Loucy (cell line): ENCODE measurements at regions not wholly inside any gene's neighbourhood (a gene's known extent, or its start where the extent isn't known, plus 50 kb on each side); places are given as distances from the start of the nearest gene placed in this dataset.

Experiments used
- H2AFZ ChIP-seq: fragments of 200-600 bp; sonication (generic); 2 replicates; pipeline ENCODE4 v1.6.0; 2016; ENCODE audit warnings: antibody characterized with exemption, mild to moderate bottlenecking, low read length, moderate library complexity
- H3F3A ChIP-seq: fragments of 200-600 bp; 2 replicates; pipeline ENCODE4 v1.6.0; 2016; ENCODE audit warnings: antibody characterized with exemption, low read depth, mild to moderate bottlenecking
- H3K27me3 ChIP-seq: fragments of 200-600 bp; sonication (generic); 2 replicates; pipeline ENCODE4 v1.6.1; 2014; ENCODE audit warnings: low read length, mild to moderate bottlenecking; ENCODE audit not compliant: insufficient read depth, poor library complexity, severe bottlenecking
- H3K36me3 ChIP-seq: fragments of 200-600 bp; sonication (generic); 2 replicates; pipeline ENCODE4 v1.6.1; 2016; ENCODE audit warnings: low read length; ENCODE audit not compliant: insufficient read depth
- H3K4me1 ChIP-seq: fragments of 200-600 bp; sonication (generic); 2 replicates; pipeline ENCODE4 v1.5.1; 2014; ENCODE audit warnings: low read length, mild to moderate bottlenecking; ENCODE audit not compliant: insufficient read depth, poor library complexity, severe bottlenecking
- H3K4me2 ChIP-seq: fragments of 200-600 bp; sonication (generic); 2 replicates; pipeline ENCODE4 v1.6.0; 2014; ENCODE audit warnings: antibody characterized with exemption, low read length, low read depth, mild to moderate bottlenecking; ENCODE audit not compliant: poor library complexity, severe bottlenecking
- H3K4me3 ChIP-seq: fragments of 200-600 bp; sonication (generic); 2 replicates; pipeline ENCODE4 v1.5.1; 2014; ENCODE audit warnings: low read length, mild to moderate bottlenecking, mixed read lengths; ENCODE audit not compliant: poor library complexity, severe bottlenecking
- H3K79me2 ChIP-seq: fragments of 200-600 bp; sonication (generic); 2 replicates; pipeline ENCODE4 v1.6.1; 2014; ENCODE audit warnings: low read length; ENCODE audit not compliant: insufficient read depth
- H3K9ac ChIP-seq: fragments of 200-600 bp; sonication (generic); 2 replicates; pipeline ENCODE4 v1.6.0; 2014; ENCODE audit warnings: mild to moderate bottlenecking, low read depth, low read length, moderate library complexity; ENCODE audit not compliant: poor library complexity, severe bottlenecking
- H3K9me2 ChIP-seq: fragments of 200-600 bp; sonication (generic); replicated peaks from 2 replicates; pipeline ENCODE4 v1.6.1; 2016; ENCODE audit warnings: low read depth, low read length, mixed read lengths
- H3K9me3 ChIP-seq: fragments of 200-600 bp; sonication (generic); 2 replicates; pipeline ENCODE4 v1.6.1; 2014; ENCODE audit warnings: mild to moderate bottlenecking, antibody characterized with exemption, low read length, low read depth; ENCODE audit not compliant: insufficient read depth
- H4K20me1 ChIP-seq: fragments of 200-600 bp; sonication (generic); 2 replicates; pipeline ENCODE4 v1.6.0; 2014; ENCODE audit warnings: antibody characterized with exemption, low read length, mild to moderate bottlenecking; ENCODE audit not compliant: insufficient read depth, poor library complexity, severe bottlenecking
- CTCF ChIP-seq: fragments of 200-600 bp; sonication (generic); conservative IDR thresholded peaks from 2 replicates; pipeline ENCODE4 v1.5.1; 2014; ENCODE audit warnings: mild to moderate bottlenecking, antibody characterized with exemption, low read length
- EZH2phosphoT487 ChIP-seq: fragments of 200-600 bp; IDR thresholded peaks from 2 replicates; pipeline ENCODE4 v1.6.1; 2018; ENCODE audit warnings: antibody characterized with exemption, mild to moderate bottlenecking, moderate library complexity, borderline replicate concordance

DNA sequence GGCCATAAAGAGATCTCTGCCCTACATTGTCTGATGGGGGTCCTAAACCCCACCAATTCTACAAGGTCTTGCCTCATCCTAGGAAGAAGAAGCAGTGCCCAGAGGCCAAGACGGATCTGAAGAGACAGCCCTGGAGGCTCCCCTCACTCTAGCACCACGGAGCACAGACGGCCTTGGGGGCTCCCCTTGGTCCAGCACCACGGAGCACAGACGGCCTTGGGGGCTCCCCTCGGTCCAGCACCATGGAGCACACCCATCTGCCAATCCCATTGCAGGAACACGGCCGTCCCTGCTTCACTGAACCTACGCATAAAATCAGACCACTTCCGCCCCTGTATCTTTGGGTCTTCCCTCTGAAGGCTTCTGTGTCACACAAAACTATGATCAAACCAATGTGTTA is 215.1 kb upstream of the SALL3 start:
- TF ChIP-seq EZH2phosphoT487 = no peak
- no peak for TF ChIP-seq CTCF
- no peaks in the 10 kb centered on the region for H3K27me3 ChIP-seq
- no peaks in the 10 kb centered on the region for H3K9me2 ChIP-seq

GRCh38 chr18:78765142-78765541 is 214.5 kb upstream of the SALL3 start:
- Histone ChIP-seq H3K9me3 (peaks cover 14% of the 10 kb centered on the region; the same call in 1 of the 2 replicates), H4K20me1 (no peaks in the 10 kb centered on the region), H3K4me1 (no peaks in the 10 kb centered on the region), H3F3A (no peaks in the 10 kb centered on the region), H3K4me3 (no peak overlapping the region), H3K4me2 (no peak overlapping the region), H3K9me2 (no peaks in the 10 kb centered on the region), H3K36me3 (no peaks in the 10 kb centered on the region), H3K27me3 (no peaks in the 10 kb centered on the region), H2AFZ (no peak overlapping the region), H3K9ac (no peak overlapping the region), H3K79me2 (no peaks in the 10 kb centered on the region)
- TF ChIP-seq CTCF (no peak), EZH2phosphoT487 (no peak)

More for the DNA sequence above, 215.1 kb upstream of the SALL3 start:
- Histone ChIP-seq H3K79me2 (no peaks in the 10 kb centered on the region), H3K9ac (no peak overlapping the region), H3K4me3 (no peak overlapping the region), H3K9me3 (peaks cover 14% of the 10 kb centered on the region; the same call in 1 of the 2 replicates), H3K36me3 (no peaks in the 10 kb centered on the region), H3F3A (no peaks in the 10 kb centered on the region), H3K4me2 (no peak overlapping the region), H2AFZ (no peak overlapping the region), H3K4me1 (no peaks in the 10 kb centered on the region), H4K20me1 (no peaks in the 10 kb centered on the region)

- no peak overlapping the region for H3K4me2 ChIP-seq
- no peak overlapping the region for H2AFZ ChIP-seq
- no peak overlapping the region for H3K9ac ChIP-seq
- no peaks in the 10 kb centered on the region for H3K79me2 ChIP-seq
- H3K9me3 ChIP-seq = peaks cover 10% of the 10 kb centered on the region; the same call in 1 of the 2 replicates
- H3K27me3 ChIP-seq = no peaks in the 10 kb centered on the region
- no peak for TF ChIP-seq CTCF
- no peak for TF ChIP-seq EZH2phosphoT487
- no peaks in the 10 kb centered on the region for H3K4me1 ChIP-seq
- H3F3A ChIP-seq = no peaks in the 10 kb centered on the region
- H4K20me1 ChIP-seq = no peaks in the 10 kb centered on the region
- no peak overlapping the region for H3K4me3 ChIP-seq
- H3K36me3 ChIP-seq = no peaks in the 10 kb centered on the region
- H3K9me2 ChIP-seq = no peaks in the 10 kb centered on the region
Observed at GRCh38 chr18:78765637-78766281, 213.9 kb upstream of the SALL3 start.
